ENCODE measurements at regions not wholly inside any gene's neighbourhood (a gene's known extent, or its start where the extent isn't known, plus 50 kb on each side); places are given as distances from the start of the nearest gene placed in this dataset.

- Histone ChIP-seq H3K36me3 (ENCODE audit: low read length) (no peaks in the 10 kb centered on the region), H3K27ac (ENCODE audit: low read depth, low read length) (no peak overlapping the region), H2AFZ (ENCODE audit: low read depth, low read length, severe bottlenecking) (no peak overlapping the region), H3K4me3 (ENCODE audit: insufficient read depth, low read length, poor library complexity, severe bottlenecking) (no peak overlapping the region), H3K27me3 (ENCODE audit: low read length) (no peaks in the 10 kb centered on the region), H4K20me1 (ENCODE audit: low read depth, low read length) (no peaks in the 10 kb centered on the region), H3K9ac (ENCODE audit: low read length) (no peak overlapping the region), H3K79me2 (ENCODE audit: insufficient read depth, low read length) (no peaks in the 10 kb centered on the region), H3K9me3 (ENCODE audit: insufficient read depth, low read length) (no peaks in the 10 kb centered on the region), H3K9me2 (replicated peaks; ENCODE audit: insufficient read depth, low read length) (no peaks in the 10 kb centered on the region), H3F3A (ENCODE audit: insufficient read depth) (no peaks in the 10 kb centered on the region), H3K4me2 (ENCODE audit: low read depth, low read length, poor library complexity, severe bottlenecking) (no peak overlapping the region)
- TF ChIP-seq EZH2phosphoT487 (conservative IDR thresholded peaks at IDR 0.05; ENCODE audit: low read length): no peak
- TF ChIP-seq, protein P1, sequence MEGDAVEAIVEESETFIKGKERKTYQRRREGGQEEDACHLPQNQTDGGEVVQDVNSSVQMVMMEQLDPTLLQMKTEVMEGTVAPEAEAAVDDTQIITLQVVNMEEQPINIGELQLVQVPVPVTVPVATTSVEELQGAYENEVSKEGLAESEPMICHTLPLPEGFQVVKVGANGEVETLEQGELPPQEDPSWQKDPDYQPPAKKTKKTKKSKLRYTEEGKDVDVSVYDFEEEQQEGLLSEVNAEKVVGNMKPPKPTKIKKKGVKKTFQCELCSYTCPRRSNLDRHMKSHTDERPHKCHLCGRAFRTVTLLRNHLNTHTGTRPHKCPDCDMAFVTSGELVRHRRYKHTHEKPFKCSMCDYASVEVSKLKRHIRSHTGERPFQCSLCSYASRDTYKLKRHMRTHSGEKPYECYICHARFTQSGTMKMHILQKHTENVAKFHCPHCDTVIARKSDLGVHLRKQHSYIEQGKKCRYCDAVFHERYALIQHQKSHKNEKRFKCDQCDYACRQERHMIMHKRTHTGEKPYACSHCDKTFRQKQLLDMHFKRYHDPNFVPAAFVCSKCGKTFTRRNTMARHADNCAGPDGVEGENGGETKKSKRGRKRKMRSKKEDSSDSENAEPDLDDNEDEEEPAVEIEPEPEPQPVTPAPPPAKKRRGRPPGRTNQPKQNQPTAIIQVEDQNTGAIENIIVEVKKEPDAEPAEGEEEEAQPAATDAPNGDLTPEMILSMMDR (IDR thresholded peaks at IDR 0.05; ENCODE audit: insufficient read depth, low read length, poor library complexity, severe bottlenecking): no peak
These were observed 220.8 kb upstream of the RNF32 start for GRCh38 chr7:156419782-156420181.

GRCh38 chr7:156402255-156402654, 238.3 kb upstream of the RNF32 start:
- H3K9me3 ChIP-seq (ENCODE audit: insufficient read depth, low read length): no peaks in the 10 kb centered on the region
- no peak overlapping the region for H3K9ac ChIP-seq (ENCODE audit: low read length)
- no peak overlapping the region for H3K4me2 ChIP-seq (ENCODE audit: low read depth, low read length, poor library complexity, severe bottlenecking)
- no peaks in the 10 kb centered on the region for H4K20me1 ChIP-seq (ENCODE audit: low read depth, low read length)
- H3K9me2 ChIP-seq (replicated peaks; ENCODE audit: insufficient read depth, low read length): no peaks in the 10 kb centered on the region
- H2AFZ ChIP-seq (ENCODE audit: low read depth, low read length, severe bottlenecking): no peak overlapping the region
- TF ChIP-seq, protein P1 (IDR thresholded peaks at IDR 0.05; ENCODE audit: insufficient read depth, low read length, poor library complexity, severe bottlenecking): no peak
- no peak for TF ChIP-seq EZH2phosphoT487 (conservative IDR thresholded peaks at IDR 0.05; ENCODE audit: low read length)
- H3K27me3 ChIP-seq (ENCODE audit: low read length): no peaks in the 10 kb centered on the region
- H3K4me3 ChIP-seq (ENCODE audit: insufficient read depth, low read length, poor library complexity, severe bottlenecking): no peak overlapping the region
- no peaks in the 10 kb centered on the region for H3K79me2 ChIP-seq (ENCODE audit: insufficient read depth, low read length)
- no peaks in the 10 kb centered on the region for H3K36me3 ChIP-seq (ENCODE audit: low read length)
- H3F3A ChIP-seq (ENCODE audit: insufficient read depth): no peaks in the 10 kb centered on the region
- no peak overlapping the region for H3K27ac ChIP-seq (ENCODE audit: low read depth, low read length)

DNA sequence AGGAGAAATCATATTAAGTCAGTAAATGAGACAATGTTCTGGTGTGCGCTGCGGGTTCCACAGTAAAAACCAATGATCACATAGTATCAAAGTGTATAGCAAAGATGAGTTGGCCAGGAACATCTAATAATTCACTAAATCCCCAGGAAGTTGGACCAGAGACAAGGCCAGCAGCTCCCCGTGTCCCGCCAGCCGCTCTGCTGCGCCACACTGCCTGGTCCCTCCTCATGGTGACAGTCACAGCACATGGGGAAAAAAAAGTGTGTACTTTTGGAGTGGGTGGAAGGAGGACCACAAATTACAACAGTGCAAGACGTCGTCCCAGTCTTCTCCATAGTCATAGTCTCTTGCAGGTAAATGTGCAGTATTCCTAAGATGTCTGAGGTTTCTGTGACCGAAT, 239.0 kb upstream of the RNF32 start:
- Histone ChIP-seq H3K4me2 (ENCODE audit: low read depth, low read length, poor library complexity, severe bottlenecking) (no peak overlapping the region), H3K9me3 (ENCODE audit: insufficient read depth, low read length) (no peaks in the 10 kb centered on the region), H3K4me3 (ENCODE audit: insufficient read depth, low read length, poor library complexity, severe bottlenecking) (no peak overlapping the region), H3K9me2 (replicated peaks; ENCODE audit: insufficient read depth, low read length) (no peaks in the 10 kb centered on the region), H3F3A (ENCODE audit: insufficient read depth) (no peaks in the 10 kb centered on the region), H4K20me1 (ENCODE audit: low read depth, low read length) (no peaks in the 10 kb centered on the region), H3K27me3 (ENCODE audit: low read length) (no peaks in the 10 kb centered on the region), H3K9ac (ENCODE audit: low read length) (no peak overlapping the region), H3K79me2 (ENCODE audit: insufficient read depth, low read length) (no peaks in the 10 kb centered on the region), H2AFZ (ENCODE audit: low read depth, low read length, severe bottlenecking) (no peak overlapping the region), H3K27ac (ENCODE audit: low read depth, low read length) (no peak overlapping the region), H3K36me3 (ENCODE audit: low read length) (no peaks in the 10 kb centered on the region)
- TF ChIP-seq EZH2phosphoT487 (conservative IDR thresholded peaks at IDR 0.05; ENCODE audit: low read length): no peak
- TF ChIP-seq, protein P1 (IDR thresholded peaks at IDR 0.05; ENCODE audit: insufficient read depth, low read length, poor library complexity, severe bottlenecking): no peak
